ENCODE measurements at regions not wholly inside any gene's neighbourhood (a gene's known extent, or its start where the extent isn't known, plus 50 kb on each side); places are given as distances from the start of the nearest gene placed in this dataset.

DNA sequence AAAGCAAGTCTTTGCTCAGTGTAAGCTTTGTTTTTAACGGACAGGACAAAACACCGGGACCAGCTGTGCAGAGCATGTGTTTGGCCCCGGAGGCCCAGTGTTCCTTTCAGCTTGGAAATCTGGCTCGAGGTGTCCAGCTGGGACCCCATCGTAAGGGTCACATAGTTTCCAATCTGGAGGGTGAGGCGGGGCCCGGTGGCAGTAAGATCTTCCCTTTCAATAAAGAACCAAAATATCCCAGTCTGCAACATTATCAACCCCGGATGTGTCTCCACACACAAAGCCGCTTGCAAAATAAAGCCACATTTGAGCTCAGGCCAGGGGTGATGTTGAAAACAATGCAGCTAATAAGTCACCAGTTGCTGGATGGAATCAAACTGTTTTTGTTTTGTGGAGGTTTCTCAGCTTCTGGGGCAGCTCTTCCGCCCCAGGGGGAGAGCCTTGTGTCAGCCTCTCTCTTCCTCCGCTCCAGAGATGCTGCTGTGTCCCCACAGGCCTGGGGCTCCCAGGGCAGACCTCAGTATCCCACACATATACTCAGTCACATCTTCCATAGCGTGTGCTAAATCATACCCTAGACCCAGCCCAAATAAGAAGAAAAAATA, 138.6 kb upstream of the GLI2 start:
- no peak for DNase-seq (ENCODE audit: low spot score)
- Histone ChIP-seq H3K36me3 (no peaks in the 10 kb centered on the region), H3K27me3 (replicated peaks; ENCODE audit: insufficient read depth) (no peaks in the 10 kb centered on the region), H3K27ac (peak overlapping the region; percentile 3 to 10), H3K4me1 (replicated peaks) (peaks cover 5% of the 10 kb centered on the region), H3K9me3 (no peaks in the 10 kb centered on the region), H3K4me3 (no peak overlapping the region)
- 36% methylated on average over 12 of the region's 12 CpGs for WGBS
- no peak for TF ChIP-seq POLR2A (IDR thresholded peaks at IDR 0.05)
- TF ChIP-seq CTCF (IDR thresholded peaks at IDR 0.05) = no peak
- TF ChIP-seq POLR2AphosphoS5 (IDR thresholded peaks at IDR 0.05) = no peak
- intact Hi-C loops (cut with DNase I) = no loop called here

- TF ChIP-seq CTCF (IDR thresholded peaks at IDR 0.05) = no peak
- no peak for TF ChIP-seq POLR2A (IDR thresholded peaks at IDR 0.05)
- TF ChIP-seq POLR2AphosphoS5 (IDR thresholded peaks at IDR 0.05) = no peak
- intact Hi-C loops (cut with DNase I) = no loop called here
- no peaks in the 10 kb centered on the region for H3K9me3 ChIP-seq
- H3K27ac ChIP-seq = no peak overlapping the region
- H3K4me1 ChIP-seq (replicated peaks) = peaks cover 5% of the 10 kb centered on the region
- no peak overlapping the region for H3K4me3 ChIP-seq
- no peaks in the 10 kb centered on the region for H3K27me3 ChIP-seq (replicated peaks; ENCODE audit: insufficient read depth)
- H3K36me3 ChIP-seq = no peaks in the 10 kb centered on the region
- WGBS = 97% methylated on average over 19 of the region's 19 CpGs
- no peak for DNase-seq (ENCODE audit: low spot score)
Observed at GRCh38 chr2:120597595-120598193, 138.0 kb upstream of the GLI2 start.

- intact Hi-C loops (cut with DNase I) = no loop called here
- Histone ChIP-seq H3K4me3 (no peak overlapping the region), H3K9me3 (no peaks in the 10 kb centered on the region), H3K27ac (no peak overlapping the region), H3K27me3 (replicated peaks; ENCODE audit: insufficient read depth) (no peaks in the 10 kb centered on the region), H3K4me1 (replicated peaks) (peaks cover 5% of the 10 kb centered on the region), H3K36me3 (no peaks in the 10 kb centered on the region)
- TF ChIP-seq POLR2A (IDR thresholded peaks at IDR 0.05) (no peak), POLR2AphosphoS5 (IDR thresholded peaks at IDR 0.05) (no peak), CTCF (IDR thresholded peaks at IDR 0.05) (no peak)
- WGBS = 100% methylated on average over 5 of the region's 5 CpGs
- no peak for DNase-seq (ENCODE audit: low spot score)
Observed at GRCh38 chr2:120598416-120598815, 137.3 kb upstream of the GLI2 start.

- intact Hi-C loops (cut with DNase I) = no loop called here
- Histone ChIP-seq H3K4me3 (no peak overlapping the region), H3K9me3 (no peaks in the 10 kb centered on the region), H3K27ac (no peak overlapping the region), H3K4me1 (replicated peaks) (peaks cover 5% of the 10 kb centered on the region), H3K36me3 (no peaks in the 10 kb centered on the region), H3K27me3 (replicated peaks; ENCODE audit: insufficient read depth) (no peaks in the 10 kb centered on the region)
- WGBS = 81% methylated on average over 7 of the region's 7 CpGs
- TF ChIP-seq CTCF (IDR thresholded peaks at IDR 0.05) = no peak
- no peak for TF ChIP-seq POLR2AphosphoS5 (IDR thresholded peaks at IDR 0.05)
- no peak for TF ChIP-seq POLR2A (IDR thresholded peaks at IDR 0.05)
- no peak for DNase-seq (ENCODE audit: low spot score)
Observed at GRCh38 chr2:120599072-120599471, 136.6 kb upstream of the GLI2 start.

GRCh38 chr2:120599656-120600055, 136.0 kb upstream of the GLI2 start:
- WGBS = 84% methylated on average over 7 of the region's 7 CpGs
- Histone ChIP-seq H3K4me1 (replicated peaks) (peaks cover 5% of the 10 kb centered on the region), H3K9me3 (no peaks in the 10 kb centered on the region), H3K36me3 (no peaks in the 10 kb centered on the region), H3K27me3 (replicated peaks; ENCODE audit: insufficient read depth) (no peaks in the 10 kb centered on the region), H3K4me3 (no peak overlapping the region), H3K27ac (no peak overlapping the region)
- no peak for DNase-seq (ENCODE audit: low spot score)
- intact Hi-C loops (cut with DNase I) = no loop called here
- TF ChIP-seq POLR2A (IDR thresholded peaks at IDR 0.05) = no peak
